NCI-H1092 treated with DMSO at 0.1 percent for 48 hours (cell line): ENCODE measurements at regions not wholly inside any gene's neighbourhood (a gene's known extent, or its start where the extent isn't known, plus 50 kb on each side); places are given as distances from the start of the nearest gene placed in this dataset.

ENCODE experiments used
- DNase-seq: peaks from one replicate; lab custom pipeline; 2025; lab: John Stamatoyannopoulos, UW

GRCh38 chr1:229760478-229760996 lies 134.5 kb downstream of the URB2 start:
- no peak for DNase-seq

- no peak for DNase-seq
These were observed 136.8 kb downstream of the URB2 start for GRCh38 chr1:229762891-229763290.

GRCh38 chr1:229768232-229768631 lies 142.2 kb downstream of the URB2 start:
- peak; percentile 47 for DNase-seq

- DNase-seq: no peak
These were observed 143.0 kb downstream of the URB2 start for GRCh38 chr1:229769006-229769405.

GRCh38 chr1:229769809-229770208 lies 143.8 kb downstream of the URB2 start:
- DNase-seq: no peak

GRCh38 chr1:229778794-229779193 lies 152.7 kb downstream of the URB2 start:
- peak; percentile 97 for DNase-seq

- peak; percentile 94 for DNase-seq
These were observed 155.4 kb downstream of the URB2 start for GRCh38 chr1:229781453-229781852.

- no peak for DNase-seq
These were observed 156.4 kb downstream of the URB2 start for GRCh38 chr1:229782469-229782868.

- no peak for DNase-seq
These were observed 158.8 kb downstream of the URB2 start for GRCh38 chr1:229784834-229785233.

GRCh38 chr1:229786974-229787610 lies 161.0 kb downstream of the URB2 start:
- no peak for DNase-seq

- DNase-seq: no peak
These were observed 162.0 kb downstream of the URB2 start for GRCh38 chr1:229788004-229788403.

- DNase-seq: no peak
These were observed 166.2 kb downstream of the URB2 start for GRCh38 chr1:229792012-229792975.

GRCh38 chr1:229793488-229793887 lies 167.4 kb downstream of the URB2 start:
- no peak for DNase-seq

GRCh38 chr1:229798558-229798957 lies 172.5 kb downstream of the URB2 start:
- DNase-seq: no peak

- no peak for DNase-seq
These were observed 177.7 kb downstream of the URB2 start for GRCh38 chr1:229803626-229804217.

- DNase-seq: no peak
These were observed 182.2 kb downstream of the URB2 start for GRCh38 chr1:229808272-229808671.

GRCh38 chr1:229810140-229810539 lies 184.1 kb downstream of the URB2 start:
- DNase-seq: no peak

GRCh38 chr1:229810961-229811360 lies 184.9 kb downstream of the URB2 start:
- DNase-seq: no peak

GRCh38 chr1:229812148-229812547 lies 186.1 kb downstream of the URB2 start:
- DNase-seq: no peak

- DNase-seq: no peak
These were observed 186.6 kb downstream of the URB2 start for GRCh38 chr1:229812693-229813092.

- DNase-seq: no peak
These were observed 189.0 kb downstream of the URB2 start for GRCh38 chr1:229815076-229815475.

- no peak for DNase-seq
These were observed 189.9 kb downstream of the URB2 start for GRCh38 chr1:229815961-229816360.

GRCh38 chr1:229817936-229818335 lies 191.9 kb downstream of the URB2 start:
- DNase-seq: no peak
